ENCODE measurements at regions not wholly inside any gene's neighbourhood (a gene's known extent, or its start where the extent isn't known, plus 50 kb on each side); places are given as distances from the start of the nearest gene placed in this dataset.
"Not testable (repeated sequence)": the region's sequence is repeated elsewhere in the genome, so short reads cannot be mapped to it uniquely, and the experiment has no call there.

DNA sequence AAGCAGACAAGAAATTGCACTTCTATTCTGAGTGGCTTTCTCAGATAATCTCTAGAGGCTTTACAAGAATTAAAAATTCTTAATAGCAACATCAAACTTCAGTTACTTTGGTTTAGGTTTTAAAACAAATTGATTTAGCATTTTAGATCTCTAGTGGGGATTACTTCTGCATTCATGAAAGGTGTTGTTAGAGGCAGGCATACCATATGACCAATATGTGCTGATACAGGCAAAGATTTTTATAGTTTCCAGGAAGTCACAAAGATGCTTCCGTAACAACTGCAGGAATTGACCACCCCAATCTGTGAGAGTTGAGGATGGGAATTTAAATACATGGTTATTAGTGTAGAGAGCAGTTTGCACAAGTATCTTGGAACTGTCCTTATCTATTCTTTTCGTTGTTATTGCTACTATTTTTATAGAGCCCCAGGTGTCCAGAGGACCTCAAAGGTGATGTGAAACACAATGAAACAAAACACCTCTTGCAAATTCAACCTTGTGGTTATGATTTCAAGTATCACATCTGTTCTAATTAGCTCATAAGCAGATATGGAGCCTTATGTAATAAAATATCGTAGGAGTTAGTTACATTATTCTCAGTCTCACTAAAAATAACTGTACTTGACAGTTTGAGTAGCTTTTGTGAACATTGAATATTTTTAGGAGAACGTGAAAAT is 512.7 kb upstream of the ADGRL4 start:
- DNase-seq: no peak

DNA sequence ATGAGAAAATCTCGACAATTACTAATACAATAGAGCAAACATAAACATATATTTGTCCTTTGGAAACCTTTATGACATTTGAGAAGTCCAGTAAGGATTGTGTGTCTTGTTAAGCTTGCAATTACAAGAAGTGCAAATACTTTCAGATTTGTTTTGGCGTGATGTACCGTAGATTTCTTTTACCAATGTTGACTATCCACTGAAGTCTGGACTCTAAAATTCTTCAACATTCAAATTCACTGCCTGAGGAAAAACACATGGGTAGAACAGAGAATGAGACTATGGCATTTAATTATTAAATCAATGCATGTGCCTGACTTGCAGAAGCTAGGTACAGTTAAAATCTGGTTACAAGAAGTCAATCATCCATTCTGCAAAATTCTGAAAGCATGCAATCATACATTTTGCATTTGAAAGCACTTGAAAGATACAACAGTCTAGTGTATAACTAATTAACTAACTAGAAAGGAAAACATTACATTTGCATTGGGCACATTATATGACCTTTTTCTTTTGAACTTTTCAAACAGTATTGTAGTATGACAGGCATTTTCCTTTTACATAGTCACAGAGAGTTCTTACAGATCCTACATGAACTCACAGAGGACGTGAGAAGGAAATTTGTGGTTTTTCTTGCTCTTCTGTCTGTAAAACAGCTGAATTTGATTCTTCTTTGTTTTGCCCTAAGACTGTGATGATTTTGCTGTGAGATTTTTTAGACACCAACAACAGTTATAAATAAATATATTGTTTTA is 511.1 kb upstream of the ADGRL4 start:
- no peak for DNase-seq

DNA sequence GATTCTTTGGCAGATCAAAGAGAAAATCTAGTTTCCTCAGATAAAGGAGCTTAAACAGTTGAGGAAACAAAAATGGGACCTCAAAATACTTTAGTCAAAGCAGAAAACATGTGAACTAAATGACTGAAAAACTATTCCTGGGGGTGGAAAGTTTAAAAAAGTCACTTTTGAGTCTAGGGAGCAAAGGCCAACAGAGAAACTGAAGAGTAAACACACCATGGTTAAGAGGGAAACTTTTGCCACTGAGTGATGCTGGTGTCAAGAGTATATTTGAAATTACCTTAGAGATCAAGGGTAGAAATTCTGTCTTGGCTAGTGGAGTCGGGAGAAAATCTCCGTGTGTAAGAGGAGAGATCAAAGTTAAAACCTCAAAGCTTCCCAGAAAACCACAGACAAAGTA is 501.2 kb upstream of the ADGRL4 start:
- no peak for DNase-seq

DNA sequence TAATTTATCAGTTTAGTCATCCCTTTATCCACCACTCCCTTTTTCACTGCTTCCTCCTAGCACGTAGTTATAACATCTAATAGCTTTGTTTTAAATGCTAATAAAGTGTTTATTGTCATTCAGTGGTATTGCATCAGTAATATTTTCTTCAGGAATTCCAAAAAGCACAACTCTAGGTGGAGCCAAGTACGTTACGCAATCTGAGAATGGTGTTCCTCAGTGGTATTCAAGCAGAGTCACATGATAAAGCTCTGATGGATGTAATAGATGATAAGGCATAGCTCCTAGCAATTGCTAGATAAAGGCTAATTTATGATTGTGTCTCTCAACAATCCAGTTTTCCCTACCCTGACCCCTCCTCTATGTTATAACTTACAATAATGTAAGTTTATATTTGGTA is 494.6 kb upstream of the ADGRL4 start:
- DNase-seq: no peak

DNA sequence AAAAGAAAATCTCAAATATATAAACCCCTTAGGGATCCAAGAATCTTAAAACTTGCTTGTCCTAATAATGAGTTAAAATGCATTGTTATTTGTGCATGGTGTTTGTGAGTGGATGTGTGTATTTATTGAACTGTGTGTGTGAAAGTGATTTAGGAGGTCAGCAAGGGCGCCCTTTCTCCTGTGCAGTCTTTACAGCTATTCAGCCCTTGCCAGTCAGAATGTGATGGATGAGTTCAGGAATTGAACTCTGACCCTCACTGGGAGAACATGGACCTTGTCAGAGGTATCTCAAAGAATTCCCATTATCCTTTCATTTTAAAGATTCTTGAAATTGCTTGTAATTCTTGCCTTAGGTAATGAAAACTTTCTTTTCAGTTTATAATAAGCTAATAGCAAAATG is 493.0 kb upstream of the ADGRL4 start:
- DNase-seq: no peak

DNA sequence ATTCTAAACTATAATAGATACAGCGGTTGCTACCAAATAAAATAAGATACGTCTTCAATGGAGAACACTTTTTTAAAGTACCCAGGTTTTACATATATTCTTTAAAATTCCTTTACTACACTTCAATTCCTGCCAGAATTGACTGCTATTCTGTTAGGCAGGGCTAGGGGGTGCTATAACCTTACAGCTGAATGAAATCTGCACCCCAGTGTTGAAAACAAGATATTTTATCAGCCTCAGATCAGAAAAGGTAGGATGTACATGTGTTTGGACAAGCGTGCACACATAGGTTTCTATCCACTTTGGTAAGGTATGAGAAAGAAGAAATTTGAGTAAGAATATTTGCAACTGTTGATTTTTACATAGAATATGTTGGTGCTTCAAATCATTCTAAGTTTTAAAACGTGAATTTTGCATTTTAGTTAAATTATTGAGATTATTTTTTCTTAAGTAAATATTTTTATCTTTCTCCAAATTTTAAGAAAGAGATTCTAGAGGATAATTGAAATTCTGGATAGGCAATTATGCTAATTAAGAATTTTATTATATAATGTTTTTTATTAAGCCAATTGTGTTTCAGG is 490.8 kb upstream of the ADGRL4 start:
- peak; percentile 49 for DNase-seq

DNA sequence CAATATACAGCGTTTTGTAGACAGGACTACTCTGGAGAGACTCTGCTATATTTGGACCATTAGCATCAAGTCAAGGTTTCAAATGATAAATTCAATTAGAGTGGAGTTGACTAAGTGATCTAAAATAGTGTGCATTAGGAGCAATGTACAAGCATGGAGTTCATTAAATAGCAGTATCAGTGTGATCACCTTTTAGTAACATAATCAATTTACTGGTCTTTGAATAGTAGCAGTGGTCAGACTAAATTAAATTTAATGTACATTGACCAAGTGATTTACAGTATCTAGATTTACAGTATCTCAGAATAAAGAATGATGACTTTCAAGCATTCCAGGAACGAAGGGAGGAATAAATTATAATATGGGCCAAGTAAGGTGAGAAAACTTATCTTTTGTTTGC is 489.6 kb upstream of the ADGRL4 start:
- DNase-seq: no peak

DNA sequence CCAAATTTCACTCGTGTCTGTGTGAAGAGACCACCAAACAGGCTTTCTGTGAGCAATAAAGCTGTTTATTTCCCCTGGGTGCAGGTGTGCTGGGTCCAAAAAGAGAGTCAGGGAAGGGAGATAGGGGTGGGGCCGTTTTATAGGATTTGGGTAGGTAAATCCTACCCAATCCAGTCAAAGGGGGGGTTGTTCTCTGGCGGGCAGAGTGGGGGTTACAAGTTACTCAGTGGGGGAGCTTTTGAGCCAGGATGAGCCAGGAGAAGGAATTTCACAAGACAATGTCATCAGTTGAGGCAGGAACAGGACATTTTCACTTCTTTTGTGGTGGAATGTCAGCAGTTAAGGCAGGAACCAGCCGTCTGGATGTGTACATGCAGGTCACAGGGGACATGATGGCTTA is 487.2 kb upstream of the ADGRL4 start:
- not testable (repeated sequence) for DNase-seq

DNA sequence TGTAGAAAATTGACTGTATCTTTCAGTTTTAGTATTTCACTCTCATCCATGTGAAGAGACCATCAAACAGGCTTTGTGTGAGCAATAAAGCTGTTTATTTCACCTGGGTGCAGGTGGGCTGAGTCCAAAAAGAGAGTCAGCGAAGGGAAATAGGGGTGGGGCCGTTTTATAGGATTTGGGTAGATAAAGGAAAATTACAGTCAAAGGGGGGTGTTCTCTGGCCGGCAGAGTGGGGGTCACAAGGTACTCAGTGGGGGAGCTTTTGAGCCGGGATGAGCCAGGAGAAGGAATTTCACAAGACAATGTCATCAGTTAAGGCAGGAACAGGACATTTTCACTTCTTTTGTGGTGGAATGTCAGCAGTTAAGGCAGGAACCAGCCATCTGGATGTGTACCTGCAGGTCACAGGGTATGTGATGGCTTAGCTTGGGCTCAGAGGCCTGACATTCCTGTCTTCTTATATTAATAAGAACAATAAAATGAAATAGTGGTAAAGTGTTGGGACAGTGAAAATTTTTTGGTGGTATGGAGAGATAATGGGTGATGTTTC is 482.1 kb upstream of the ADGRL4 start:
- not testable (repeated sequence) for DNase-seq

DNA sequence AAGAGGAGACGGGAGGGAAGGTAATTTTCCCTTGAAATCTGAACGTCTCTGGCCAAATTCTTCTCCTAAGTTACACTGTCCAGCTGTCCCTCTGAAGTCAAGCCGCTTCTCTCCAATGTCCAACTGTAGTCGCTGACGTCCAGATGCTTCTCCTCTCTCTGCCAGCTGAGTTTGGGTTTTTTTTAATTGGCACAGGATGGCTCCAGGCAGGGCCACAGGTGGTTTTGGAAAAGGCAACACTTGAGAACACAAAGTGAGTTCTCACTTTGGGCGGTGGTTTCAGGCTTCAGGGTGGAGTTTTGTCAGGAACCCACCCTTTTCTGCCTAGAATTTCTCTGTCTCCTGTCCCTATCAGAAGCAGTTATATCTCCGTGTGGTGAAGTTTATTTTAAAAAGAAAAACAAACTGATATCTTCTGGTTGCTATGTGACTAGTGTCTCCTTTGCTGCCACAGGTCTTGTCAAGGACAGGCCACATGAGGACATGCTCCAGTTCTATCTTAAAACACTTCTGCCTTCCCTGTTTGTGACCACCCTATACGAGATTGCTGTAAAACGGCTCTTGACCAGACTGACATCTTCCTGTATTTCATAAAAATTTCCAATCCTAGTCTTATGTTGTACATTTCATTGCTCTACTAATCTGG is 472.3 kb upstream of the ADGRL4 start:
- DNase-seq: no peak

DNA sequence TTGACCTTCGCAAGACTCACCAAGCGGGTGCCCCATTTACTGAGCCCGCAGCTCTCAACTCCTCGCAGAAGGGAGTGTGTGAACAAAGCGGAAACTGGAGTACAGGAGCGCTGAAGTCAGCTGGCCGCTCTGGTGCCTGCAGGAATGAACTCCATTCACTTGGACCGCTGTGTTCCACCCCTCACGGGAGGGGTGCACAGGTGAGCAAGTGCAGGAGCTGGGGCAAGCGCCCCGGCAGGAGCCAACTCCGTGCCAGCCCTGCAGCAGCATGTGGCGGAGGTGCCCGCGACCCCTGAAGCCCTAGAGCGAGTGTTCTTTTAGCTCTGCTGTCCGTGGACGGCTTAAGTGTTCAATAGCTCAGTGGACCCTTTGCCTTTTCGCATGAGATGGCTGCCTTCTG is 471.6 kb upstream of the ADGRL4 start:
- DNase-seq: no peak

DNA sequence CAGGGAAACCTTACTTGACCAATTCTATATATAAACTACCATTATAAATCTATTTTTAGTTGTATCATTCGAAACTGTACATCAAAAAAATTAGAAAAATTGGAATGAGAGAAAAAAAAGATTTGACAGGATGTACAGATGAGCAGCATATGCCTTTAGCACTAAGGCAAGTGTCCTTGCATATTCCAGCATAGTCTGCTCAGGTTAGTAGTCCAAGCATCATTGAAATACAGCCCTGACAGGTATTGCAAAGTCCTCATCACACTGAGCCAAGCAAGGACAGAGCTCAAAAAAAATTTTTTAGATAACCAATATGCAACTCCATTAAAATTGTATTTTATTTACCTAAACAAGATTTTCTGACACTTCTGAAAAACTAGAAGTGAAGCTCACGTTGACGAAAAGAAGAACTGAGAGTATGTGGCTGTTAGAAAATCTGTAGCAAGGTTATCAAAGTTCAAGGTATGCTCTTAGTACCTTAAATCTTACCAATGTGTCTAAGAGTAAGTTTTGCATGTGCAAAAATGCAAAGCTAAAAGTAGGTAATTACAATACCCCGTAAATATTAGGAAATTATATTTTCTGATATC is 465.6 kb upstream of the ADGRL4 start:
- DNase-seq: no peak

DNA sequence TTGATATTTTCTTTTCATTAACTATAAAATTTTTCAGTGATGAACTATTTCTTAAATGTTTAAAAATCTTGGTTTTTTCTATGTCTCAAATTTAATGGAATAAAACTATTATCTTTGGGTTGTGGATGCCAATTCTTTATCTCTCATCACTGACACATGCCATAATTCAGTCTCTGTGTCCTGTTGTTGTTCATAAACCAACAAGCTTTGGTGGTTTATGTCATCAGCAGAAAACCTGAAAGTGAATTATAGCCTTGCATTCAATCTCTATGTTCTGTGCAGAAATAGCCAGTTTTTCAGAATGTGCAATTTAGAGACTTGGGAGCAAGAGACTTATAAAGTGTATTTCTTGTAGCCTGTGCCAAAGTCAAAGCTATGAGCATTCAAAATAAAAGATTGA is 462.6 kb upstream of the ADGRL4 start:
- DNase-seq: no peak

DNA sequence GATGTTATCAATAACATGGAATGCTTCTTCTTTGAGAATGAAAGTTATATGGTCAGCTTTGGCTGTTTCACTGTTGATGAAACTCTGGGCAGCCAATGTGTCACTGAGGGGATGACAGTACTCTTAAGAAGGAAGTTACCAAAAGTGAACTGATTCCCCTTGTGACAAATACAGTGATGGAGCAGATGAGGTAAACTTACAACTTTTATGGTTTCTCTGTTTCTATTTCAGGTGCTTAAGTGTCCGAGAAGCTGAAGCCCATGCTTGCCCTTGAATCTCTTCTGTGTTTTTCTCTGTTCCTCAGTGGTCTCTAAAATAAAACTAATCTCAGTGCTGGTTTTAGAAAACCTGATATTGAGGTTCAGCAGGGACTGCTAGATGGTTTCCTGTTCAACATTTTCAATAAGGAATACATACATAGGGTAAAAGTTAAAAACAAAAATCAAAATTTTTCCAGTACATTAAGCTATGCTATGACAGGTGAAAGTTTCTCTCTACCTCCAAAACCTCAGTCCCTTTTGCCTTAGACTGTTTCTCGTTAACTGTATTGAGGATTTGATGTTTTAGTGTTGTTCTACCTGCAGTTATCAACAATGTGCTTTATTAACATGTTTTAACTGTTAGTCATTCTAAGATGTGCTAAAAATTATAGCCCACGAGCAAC is 454.4 kb upstream of the ADGRL4 start:
- no peak for DNase-seq

DNA sequence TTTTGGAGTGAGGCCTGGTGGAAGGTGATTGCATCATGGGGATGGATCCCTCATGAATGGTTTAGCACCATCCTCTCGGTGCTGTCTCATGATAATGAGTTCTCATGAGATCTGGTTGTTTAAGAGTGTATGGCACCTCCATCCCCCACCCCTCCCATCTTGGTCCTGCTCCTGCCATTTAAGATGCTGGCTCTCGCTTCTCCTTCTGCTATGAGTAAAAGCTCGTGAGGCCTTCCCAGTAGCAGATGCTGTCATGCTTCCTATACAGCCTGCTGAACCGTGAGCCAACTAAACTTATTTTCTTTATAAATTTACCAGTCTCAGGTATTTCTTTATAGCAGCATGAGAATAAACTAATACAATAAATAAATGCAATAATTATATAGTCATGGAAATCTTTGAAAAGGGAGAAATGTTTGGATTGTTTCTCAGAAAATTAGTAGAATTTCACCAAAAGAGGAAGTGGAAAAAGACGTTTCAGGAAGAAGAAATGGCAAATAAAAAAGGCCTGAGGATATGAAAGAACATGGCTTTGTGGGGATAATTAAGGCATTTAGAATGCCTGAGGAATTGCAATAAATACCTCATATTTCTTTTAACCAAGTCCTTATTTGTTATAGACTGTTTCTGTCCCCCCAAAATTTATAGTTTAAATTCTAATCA is 451.2 kb upstream of the ADGRL4 start:
- DNase-seq: no peak

DNA sequence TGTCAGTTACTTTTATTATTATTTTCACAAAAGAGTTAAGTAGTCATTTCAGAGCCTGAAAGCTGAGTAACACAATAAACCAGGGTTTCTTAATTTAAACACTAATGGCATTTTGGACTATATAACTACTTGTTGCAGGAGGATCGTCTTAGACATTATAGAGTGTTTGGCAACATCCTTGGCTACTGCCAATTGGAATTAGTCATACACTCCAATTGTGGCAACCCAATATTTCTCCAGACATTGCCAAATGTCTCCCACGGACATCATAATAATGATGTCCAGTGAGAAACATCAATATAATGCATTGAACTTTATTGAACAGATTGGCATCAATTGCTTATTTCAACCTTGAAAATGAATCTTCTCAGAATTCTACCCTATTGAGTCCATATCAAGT is 441.9 kb upstream of the ADGRL4 start:
- DNase-seq: no peak

DNA sequence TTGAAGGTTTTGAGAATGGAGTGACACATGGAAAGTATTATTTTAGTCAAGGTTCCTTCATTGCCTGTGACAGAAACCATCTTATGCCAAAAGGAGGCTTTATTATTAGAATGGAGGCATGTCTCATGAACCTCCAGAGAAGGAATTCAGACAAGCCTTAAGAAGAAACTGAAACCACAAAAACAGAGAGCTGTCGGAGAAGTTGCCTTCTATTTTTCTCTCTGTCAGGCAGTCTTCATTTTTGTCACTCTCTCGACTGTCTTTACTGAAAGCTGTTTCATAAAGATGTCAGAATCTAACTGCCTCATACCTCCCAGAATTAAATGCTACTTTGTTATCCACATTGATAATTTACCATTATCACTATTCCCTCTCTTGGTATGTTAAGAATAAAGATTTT is 434.7 kb upstream of the ADGRL4 start:
- no peak for DNase-seq

DNA sequence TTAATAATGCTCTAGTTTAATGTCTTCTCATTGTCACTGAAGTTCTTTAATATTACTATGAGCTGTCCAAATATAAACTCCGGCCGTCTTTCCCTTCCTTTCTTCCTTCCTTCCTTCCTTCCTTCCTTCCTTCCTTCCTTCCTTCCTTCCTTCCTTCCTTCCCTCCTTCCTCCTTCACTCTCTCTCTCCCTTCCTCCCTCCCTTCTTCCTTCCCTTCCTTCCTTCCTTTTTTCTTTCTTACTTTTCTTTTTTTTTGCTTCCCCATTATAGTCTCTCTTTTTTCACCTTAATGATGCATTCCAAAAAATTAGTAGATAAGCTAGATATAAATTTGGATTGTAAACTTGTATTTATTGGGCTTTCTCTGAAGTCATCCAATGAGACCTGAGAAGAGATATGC is 431.0 kb upstream of the ADGRL4 start:
- no peak for DNase-seq

DNA sequence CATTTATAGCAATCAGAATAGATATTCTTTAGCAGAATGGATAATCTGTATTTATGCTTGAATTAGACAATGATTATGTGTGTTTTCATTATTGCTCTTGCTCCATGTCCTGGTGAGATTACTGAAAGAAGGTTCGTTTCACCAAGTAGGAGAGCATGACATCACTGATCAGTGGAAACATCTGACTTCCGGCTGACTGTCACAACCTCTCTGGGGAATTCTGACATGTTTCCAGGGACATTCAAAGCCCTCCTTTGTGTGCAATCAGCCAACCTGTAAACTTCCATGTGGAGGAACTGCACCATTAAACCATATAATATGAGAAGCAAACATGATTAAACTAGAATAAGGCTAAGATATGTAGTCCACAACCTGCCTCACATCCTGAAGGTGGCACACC is 424.8 kb upstream of the ADGRL4 start:
- DNase-seq: peak; percentile 9

DNA sequence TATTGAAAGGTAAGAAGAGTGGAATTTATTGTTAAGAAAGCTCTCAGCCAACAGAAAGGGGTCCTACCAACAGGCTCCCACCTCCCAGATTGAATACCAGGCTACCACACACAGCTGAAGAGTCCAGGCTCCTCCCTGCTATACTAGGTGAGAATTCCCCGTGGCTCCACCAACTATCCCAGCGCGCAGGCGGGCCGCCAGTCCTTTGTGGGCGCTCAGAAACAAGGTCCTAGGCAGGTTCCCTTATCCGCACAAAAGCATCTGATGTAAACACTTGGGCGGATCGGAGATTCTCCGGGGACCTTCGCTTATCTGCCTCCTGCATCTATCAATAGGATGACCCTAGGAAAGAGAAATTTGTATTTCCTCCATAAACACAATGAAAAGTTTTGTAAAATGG is 423.9 kb upstream of the ADGRL4 start:
- DNase-seq: no peak

DNA sequence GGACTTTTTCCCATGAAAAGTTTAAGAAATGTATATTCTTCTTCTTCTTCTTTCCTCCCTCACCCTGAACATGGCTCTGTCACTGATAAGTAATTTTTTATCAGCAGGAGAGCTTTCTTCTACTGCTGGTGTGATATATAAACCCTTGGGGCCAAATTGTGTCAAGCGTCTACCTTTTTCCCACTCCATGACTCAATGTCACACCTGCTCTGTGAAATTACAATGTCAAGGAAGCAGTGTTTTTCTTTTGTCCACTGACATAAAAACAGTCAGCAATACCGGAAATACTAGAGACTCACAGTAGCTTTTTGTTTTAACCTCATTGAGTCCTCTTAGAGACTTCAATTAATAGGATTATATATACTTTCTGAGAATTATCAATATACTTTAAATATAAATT is 416.2 kb upstream of the ADGRL4 start:
- peak; percentile 74 for DNase-seq

DNA sequence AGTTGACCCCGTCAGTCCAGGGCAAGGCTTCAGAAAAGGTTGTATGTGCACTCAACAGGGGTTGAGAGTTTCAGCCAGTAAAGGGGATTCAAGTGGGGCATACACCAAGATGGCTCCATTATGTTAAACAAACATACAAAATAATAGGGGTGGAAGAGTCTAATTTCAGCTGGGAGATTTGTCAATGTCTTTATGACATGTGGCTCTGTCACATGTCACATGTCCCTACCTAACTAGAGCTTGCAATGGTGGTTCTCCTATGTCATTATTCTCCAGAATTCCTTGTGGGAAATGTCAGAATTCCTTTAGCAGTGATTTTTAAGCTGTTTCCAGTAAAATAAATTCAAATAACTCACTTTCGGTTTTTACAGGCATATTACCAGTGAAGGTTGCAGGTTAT is 392.0 kb upstream of the ADGRL4 start:
- peak; percentile 85 for DNase-seq
